Fibroblast of lung (primary cell): ENCODE measurements at regions not wholly inside any gene's neighbourhood (a gene's known extent, or its start where the extent isn't known, plus 50 kb on each side); places are given as distances from the start of the nearest gene placed in this dataset.

Experiments
- DNase-seq, 2 donors: peaks; one replicate each; pipeline versions ENCODE4 v3.0.0 to v3.0.0-alpha.2; 2010; ENCODE audit warnings: low read depth in 2 of 2
- H2AFZ ChIP-seq: 2 replicates; pipeline ENCODE4 v1.5.1; 2012; ENCODE audit warnings: low read length, control low read depth, inconsistent platforms
- H3K27ac ChIP-seq: 2 replicates; pipeline ENCODE4 v1.5.1; 2011; ENCODE audit warnings: low read length, control low read depth; ENCODE audit not compliant: insufficient read depth
- H3K27me3 ChIP-seq: 2 replicates; pipeline ENCODE4 v1.5.1; 2011; ENCODE audit warnings: mild to moderate bottlenecking, low read length; ENCODE audit not compliant: control insufficient read depth, insufficient read depth
- H3K36me3 ChIP-seq: 2 replicates; pipeline ENCODE4 v1.5.1; 2011; ENCODE audit warnings: low read length; ENCODE audit not compliant: control insufficient read depth, insufficient read depth
- H3K4me1 ChIP-seq: 2 replicates; pipeline ENCODE4 v1.5.1; 2011; ENCODE audit warnings: low read length; ENCODE audit not compliant: control insufficient read depth, insufficient read depth; ENCODE audit errors: extremely low read depth
- H3K4me2 ChIP-seq: 2 replicates; pipeline ENCODE4 v1.5.1; 2011; ENCODE audit warnings: low read length, control low read depth; ENCODE audit not compliant: insufficient read depth; ENCODE audit errors: extremely low read depth
- H3K4me3 ChIP-seq, 4 experiments: fragments of 200-600 bp in 1 of 4; sonication (generic) in 1 of 4; replicated peaks in 1 of 4; 2 replicates each; pipeline ENCODE4 v1.5.1; 2011 to 2016; ENCODE audit warnings: low read length in 4 of 4, low read depth in 3 of 4, mild to moderate bottlenecking in 3 of 4, control low read depth in 2 of 4, inconsistent platforms in 1 of 4, mixed read lengths in 1 of 4; ENCODE audit not compliant: insufficient read depth in 1 of 4; ENCODE audit errors: control extremely low read depth in 1 of 4
- H3K79me2 ChIP-seq: 2 replicates; pipeline ENCODE4 v1.5.1; 2012; ENCODE audit warnings: mild to moderate bottlenecking, low read length, inconsistent platforms; ENCODE audit not compliant: control insufficient read depth, insufficient read depth
- H3K9ac ChIP-seq: 2 replicates; pipeline ENCODE4 v1.5.1; 2011; ENCODE audit warnings: mild to moderate bottlenecking, low read length, control low read depth; ENCODE audit not compliant: insufficient read depth
- H3K9me3 ChIP-seq: 2 replicates; pipeline ENCODE4 v1.5.1; 2012; ENCODE audit warnings: low read depth, low read length; ENCODE audit not compliant: control insufficient read depth, insufficient read depth
- H4K20me1 ChIP-seq: 2 replicates; pipeline ENCODE4 v1.5.1; 2011; ENCODE audit warnings: low read length; ENCODE audit not compliant: control insufficient read depth, insufficient read depth; ENCODE audit errors: extremely low read depth
- EZH2 ChIP-seq: IDR thresholded peaks from 2 replicates; pipeline ENCODE4 v1.5.1; 2012; ENCODE audit warnings: low read length, control low read depth, mild to moderate bottlenecking; ENCODE audit errors: missing control alignments
- TF ChIP-seq, protein P1 (sequence below), 2 donors: IDR thresholded peaks in 1 of 2; conservative IDR thresholded peaks in 1 of 2; 1 replicate in 1 of 2; 2 replicates in 1 of 2; pipeline ENCODE4 v1.5.1; 2011 to 2012; ENCODE audit warnings: low read length in 2 of 2, control low read depth in 1 of 2, inconsistent platforms in 1 of 2, low read depth in 1 of 2, mild to moderate bottlenecking in 1 of 2

DNA sequence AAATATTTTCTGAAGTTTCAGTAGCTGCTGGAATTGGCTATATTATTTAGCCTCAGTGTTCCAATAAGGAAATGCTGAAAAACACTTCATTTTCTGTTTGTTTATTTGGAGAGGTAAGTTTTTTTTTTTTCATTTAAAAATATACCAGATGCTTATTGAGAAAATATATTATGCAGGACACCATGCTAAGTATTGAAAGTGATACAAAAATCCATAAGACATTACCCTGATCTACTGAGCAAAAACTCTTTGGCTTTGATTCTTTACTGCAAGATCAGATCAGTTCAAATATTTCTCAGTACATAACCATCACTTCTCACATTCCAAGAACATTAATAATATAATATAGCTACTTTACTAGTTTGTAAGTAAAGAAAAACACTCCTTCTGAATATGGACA, 123.4 kb upstream of the PACRGL start:
- Histone ChIP-seq H3K27ac (no peak overlapping the region), H3K4me1 (no peaks in the 10 kb centered on the region), H3K9ac (no peak overlapping the region), H3K79me2 (no peaks in the 10 kb centered on the region), H2AFZ (no peak overlapping the region), H3K4me3 (no peak overlapping the region), H3K36me3 (no peaks in the 10 kb centered on the region), H3K4me2 (no peak overlapping the region), H3K27me3 (no peaks in the 10 kb centered on the region), H4K20me1 (no peaks in the 10 kb centered on the region), H3K9me3 (no peaks in the 10 kb centered on the region)
- DNase-seq = peak in 1 of 2 donors; percentile 6
- no peak for TF ChIP-seq EZH2
- TF ChIP-seq, protein P1, sequence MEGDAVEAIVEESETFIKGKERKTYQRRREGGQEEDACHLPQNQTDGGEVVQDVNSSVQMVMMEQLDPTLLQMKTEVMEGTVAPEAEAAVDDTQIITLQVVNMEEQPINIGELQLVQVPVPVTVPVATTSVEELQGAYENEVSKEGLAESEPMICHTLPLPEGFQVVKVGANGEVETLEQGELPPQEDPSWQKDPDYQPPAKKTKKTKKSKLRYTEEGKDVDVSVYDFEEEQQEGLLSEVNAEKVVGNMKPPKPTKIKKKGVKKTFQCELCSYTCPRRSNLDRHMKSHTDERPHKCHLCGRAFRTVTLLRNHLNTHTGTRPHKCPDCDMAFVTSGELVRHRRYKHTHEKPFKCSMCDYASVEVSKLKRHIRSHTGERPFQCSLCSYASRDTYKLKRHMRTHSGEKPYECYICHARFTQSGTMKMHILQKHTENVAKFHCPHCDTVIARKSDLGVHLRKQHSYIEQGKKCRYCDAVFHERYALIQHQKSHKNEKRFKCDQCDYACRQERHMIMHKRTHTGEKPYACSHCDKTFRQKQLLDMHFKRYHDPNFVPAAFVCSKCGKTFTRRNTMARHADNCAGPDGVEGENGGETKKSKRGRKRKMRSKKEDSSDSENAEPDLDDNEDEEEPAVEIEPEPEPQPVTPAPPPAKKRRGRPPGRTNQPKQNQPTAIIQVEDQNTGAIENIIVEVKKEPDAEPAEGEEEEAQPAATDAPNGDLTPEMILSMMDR (conservative IDR thresholded peaks at IDR 0.05 in 1 of 2, IDR thresholded peaks at IDR 0.05 in 1 of 2; ENCODE audit: low read depth in 1 of 2, low read length in 2 of 2) = no peak

DNA sequence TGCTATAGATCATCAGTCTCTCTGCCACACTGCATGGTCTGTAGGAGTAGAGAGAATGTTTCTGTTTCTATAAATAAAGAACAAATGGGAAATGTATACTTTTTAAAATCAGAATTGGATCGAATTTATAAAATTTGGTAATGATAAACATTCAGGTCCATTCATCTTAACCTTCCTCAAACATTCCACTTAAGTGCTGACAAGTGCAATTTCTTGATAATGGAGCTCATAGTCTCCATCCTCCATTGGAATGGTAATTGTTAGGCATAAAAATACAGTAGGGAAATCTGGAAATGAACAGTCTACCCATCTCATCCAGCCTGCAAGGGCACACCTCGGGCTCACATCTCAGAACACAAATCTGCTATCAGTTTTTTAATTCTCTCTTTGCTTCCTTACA, 122.6 kb upstream of the PACRGL start:
- no peak overlapping the region for H2AFZ ChIP-seq
- no peak overlapping the region for H3K27ac ChIP-seq
- no peaks in the 10 kb centered on the region for H4K20me1 ChIP-seq

DNA sequence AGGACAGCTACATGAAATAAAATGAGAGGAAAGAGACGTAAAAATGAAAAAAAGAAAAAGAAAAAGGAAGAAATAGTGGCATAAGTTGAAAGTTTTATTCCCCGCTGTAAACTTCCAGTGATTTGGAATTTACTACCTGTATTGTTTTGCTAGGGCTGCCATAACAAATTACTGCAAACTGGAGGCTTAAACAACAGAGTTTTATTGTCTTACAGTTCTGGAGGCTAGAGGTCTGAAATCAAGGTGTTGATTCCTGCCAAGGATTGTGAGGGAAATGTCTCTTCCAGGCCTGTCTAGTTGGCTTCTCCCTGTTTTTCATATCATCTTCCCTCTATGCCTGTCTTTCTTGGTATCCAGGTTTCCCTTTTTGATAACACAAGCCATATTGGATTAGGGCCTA, 119.4 kb upstream of the PACRGL start:
- Histone ChIP-seq H4K20me1 (no peaks in the 10 kb centered on the region), H3K4me3 (no peak overlapping the region), H3K27ac (no peak overlapping the region), H3K4me2 (no peak overlapping the region), H3K79me2 (no peaks in the 10 kb centered on the region), H3K9ac (no peak overlapping the region), H3K9me3 (no peaks in the 10 kb centered on the region), H3K4me1 (no peaks in the 10 kb centered on the region), H3K36me3 (no peaks in the 10 kb centered on the region), H3K27me3 (no peaks in the 10 kb centered on the region), H2AFZ (no peak overlapping the region)
- DNase-seq = no peak
- TF ChIP-seq EZH2 = no peak
- TF ChIP-seq, protein P1 (conservative IDR thresholded peaks at IDR 0.05 in 1 of 2, IDR thresholded peaks at IDR 0.05 in 1 of 2; ENCODE audit: low read depth in 1 of 2, low read length in 2 of 2) = no peak

More for the DNA sequence above, 122.6 kb upstream of the PACRGL start:
- no peak overlapping the region for H3K4me2 ChIP-seq
- no peaks in the 10 kb centered on the region for H3K9me3 ChIP-seq
- no peaks in the 10 kb centered on the region for H3K27me3 ChIP-seq
- no peaks in the 10 kb centered on the region for H3K4me1 ChIP-seq
- H3K4me3 ChIP-seq = no peak overlapping the region
- H3K9ac ChIP-seq = no peak overlapping the region
- TF ChIP-seq EZH2 = no peak
- TF ChIP-seq, protein P1 (conservative IDR thresholded peaks at IDR 0.05 in 1 of 2, IDR thresholded peaks at IDR 0.05 in 1 of 2; ENCODE audit: low read depth in 1 of 2, low read length in 2 of 2) = no peak
- no peaks in the 10 kb centered on the region for H3K79me2 ChIP-seq
- DNase-seq = no peak
- no peaks in the 10 kb centered on the region for H3K36me3 ChIP-seq
